Pancreas (tissue), 10 donors: ENCODE measurements at regions not wholly inside any gene's neighbourhood (a gene's known extent, or its start where the extent isn't known, plus 50 kb on each side); places are given as distances from the start of the nearest gene placed in this dataset.

Experiments used
- ATAC-seq, 4 donors: fragments of 200-7000 bp; cut with Tn5 transposase; one replicate each; pipeline versions ENCODE4 v1.8.0 to v1.9.1; 2020; ENCODE audit warnings: mild to moderate bottlenecking in 4 of 4, moderate library complexity in 4 of 4
- DNase-seq, 6 donors: peaks; one replicate each; pipeline ENCODE4 v3.0.0-alpha.2; 2020
- FAIRE-seq: peaks from 2 replicates; lab custom pipeline; 2012; peaks lifted over from hg19 to GRCh38; lab: Jason Lieb, UNC
- H3K27ac ChIP-seq, 4 donors: fragments of 200-600 bp; sonication (generic); 1 replicate in 3 of 4; 2 replicates in 1 of 4; pipeline versions ENCODE4 v1.5.0 to v1.8.0; 2020
- H3K27me3 ChIP-seq, 4 donors: fragments of 200-600 bp; one replicate each; pipeline ENCODE4 v1.8.0; 2021
- H3K36me3 ChIP-seq, 3 donors: fragments of 200-600 bp; sonication (generic) in 1 of 3; one replicate each; pipeline versions ENCODE4 v1.5.0 to v1.8.0; 2020 to 2021
- H3K4me1 ChIP-seq, 3 donors: fragments of 200-600 bp; one replicate each; pipeline ENCODE4 v1.8.0; 2021
- H3K4me3 ChIP-seq, 4 donors: fragments of 200-600 bp; sonication (generic) in 2 of 4; one replicate each; pipeline versions ENCODE4 v1.5.0 to v1.8.0; 2020 to 2021
- H3K9me3 ChIP-seq, 4 donors: fragments of 200-600 bp; one replicate each; pipeline ENCODE4 v1.8.0; 2021
- CTCF ChIP-seq, 4 donors: fragments of 200-600 bp; sonication (generic) in 3 of 4; IDR thresholded peaks; one replicate each; pipeline versions ENCODE4 v1.5.0 to v1.8.0; 2021; ENCODE audit warnings: antibody characterized with exemption in 4 of 4
- WGBS, 2 donors: extraction: QIAGEN DNeasy Blood & Tissue Kit; methylation state at CpG; one replicate each; pipeline ENCODE4 v1.1.7; 2013; 5-methylcytosine and 5-hydroxymethylcytosine counted together
- intact Hi-C, 3 donors: fragments of 100-400 bp; cut with DNase I; formaldehyde crosslinking; loops; one replicate each; pipeline versions ENCODE4 v1.11.1 to v1.14.2; 2022
- donor health status: healthy with polysubstance abuse.
- donor health status: DM: no; HTN: no; CAD: no; lungs with moderate emphysema.
- donor health status: DM: no; HTN: no; CAD: no.
- donor health status: control.
- donor health status: control.
- donor health status: Bipolar disorder and iron deficiency.
- donor health status: DM: yes; HTN: yes; CAD: no.
- donor health status: DM: no; HTN: no; CAD: no.
- donor health status: DM: no; HTN: no; CAD: no.
- donor health status: DM: yes; HTN: yes; CAD: no.

GRCh38 chr2:145546091-145546490 lies 1026.2 kb upstream of the ZEB2 start:
- H3K36me3 ChIP-seq = no peaks in the 10 kb centered on the region
- intact Hi-C loops = no loop called here
- no peaks in the 10 kb centered on the region for H3K4me1 ChIP-seq
- FAIRE-seq (no peak), DNase-seq (no peak), ATAC-seq (no peak)
- WGBS, 2 donors = 71 to 86% methylated on average over 2 of the region's 2 CpGs
- no peak overlapping the region for H3K27ac ChIP-seq
- no peak overlapping the region for H3K4me3 ChIP-seq
- no peak for TF ChIP-seq CTCF (IDR thresholded peaks at IDR 0.05)
- no peaks in the 10 kb centered on the region for H3K9me3 ChIP-seq
- H3K27me3 ChIP-seq = no peaks in the 10 kb centered on the region

- no peak for ATAC-seq
- no peak for TF ChIP-seq CTCF (IDR thresholded peaks at IDR 0.05)
- Histone ChIP-seq H3K36me3 (no peaks in the 10 kb centered on the region), H3K4me3 (no peak overlapping the region), H3K27ac (no peak overlapping the region), H3K9me3 (no peaks in the 10 kb centered on the region), H3K4me1 (no peaks in the 10 kb centered on the region), H3K27me3 (no peaks in the 10 kb centered on the region)
- intact Hi-C loops = no loop called here
- DNase-seq = no peak
- WGBS, 2 donors = 72 to 73% methylated on average over 5 of the region's 5 CpGs
- no peak for FAIRE-seq
Observed at GRCh38 chr2:145543856-145544255, 1023.9 kb upstream of the ZEB2 start.

GRCh38 chr2:145543155-145543554 lies 1023.2 kb upstream of the ZEB2 start:
- DNase-seq (no peak), ATAC-seq (no peak), FAIRE-seq (no peak)
- 60 to 88% methylated on average over 2 of the region's 2 CpGs for WGBS, 2 donors
- Histone ChIP-seq H3K4me3 (no peak overlapping the region), H3K36me3 (no peaks in the 10 kb centered on the region), H3K9me3 (no peaks in the 10 kb centered on the region), H3K4me1 (no peaks in the 10 kb centered on the region), H3K27me3 (no peaks in the 10 kb centered on the region), H3K27ac (no peak overlapping the region)
- no peak for TF ChIP-seq CTCF (IDR thresholded peaks at IDR 0.05)
- intact Hi-C loops = no loop called here

GRCh38 chr2:145541028-145541427 lies 1021.1 kb upstream of the ZEB2 start:
- FAIRE-seq = no peak
- no peak for TF ChIP-seq CTCF (IDR thresholded peaks at IDR 0.05)
- Histone ChIP-seq H3K36me3 (no peaks in the 10 kb centered on the region), H3K4me1 (no peaks in the 10 kb centered on the region), H3K27me3 (no peaks in the 10 kb centered on the region), H3K9me3 (no peaks in the 10 kb centered on the region), H3K27ac (no peak overlapping the region), H3K4me3 (no peak overlapping the region)
- WGBS, 2 donors = 95 to 100% methylated on average over 2 of the region's 2 CpGs
- no peak for ATAC-seq
- DNase-seq = no peak
- intact Hi-C loops = no loop called here

- ATAC-seq (no peak), DNase-seq (no peak), FAIRE-seq (no peak)
- Histone ChIP-seq H3K36me3 (no peaks in the 10 kb centered on the region), H3K4me1 (no peaks in the 10 kb centered on the region), H3K27ac (no peak overlapping the region), H3K27me3 (no peaks in the 10 kb centered on the region), H3K4me3 (no peak overlapping the region), H3K9me3 (no peaks in the 10 kb centered on the region)
- WGBS, 2 donors = 74 to 83% methylated on average over 5 of the region's 5 CpGs
- no peak for TF ChIP-seq CTCF (IDR thresholded peaks at IDR 0.05)
- intact Hi-C loops = no loop called here
Observed at GRCh38 chr2:145538661-145539350, 1018.9 kb upstream of the ZEB2 start.
